Panc1 (cell line): ENCODE measurements at regions not wholly inside any gene's neighbourhood (a gene's known extent, or its start where the extent isn't known, plus 50 kb on each side); places are given as distances from the start of the nearest gene placed in this dataset.

Source experiments
- ATAC-seq: fragments of 200-7000 bp; cut with Tn5 transposase; 2 replicates; pipeline ENCODE4 v1.9.1; 2020; ENCODE audit warnings: mild to moderate bottlenecking, moderate library complexity
- BruUV-seq: library from RNA; stranded (reverse); fragments of 400-500 nt; replicated peaks from 2 replicates; lab custom pipeline; 2021; lab: Mats Ljungman, UMichigan
- CTCF ChIA-PET: fragments of 300-600 bp; sonication (Branson Sonifier 250); formaldehyde crosslinking; loops from one replicate; lab custom pipeline; 2022; ENCODE audit warnings: antibody characterized with exemption; lab: Charles Lee
- POLR2A ChIA-PET: fragments of 300-600 bp; sonication (Branson Sonifier 250); formaldehyde crosslinking; loops from one replicate; lab custom pipeline; 2022; ENCODE audit warnings: antibody characterized with exemption; lab: Charles Lee
- DNase-seq: peaks from one replicate; pipeline ENCODE4 v3.0.0-alpha.2; 2010; ENCODE audit warnings: low read depth, low spot score
- H3K27ac ChIP-seq: 2 replicates; pipeline ENCODE4 v1.5.1; 2011; ENCODE audit warnings: mild to moderate bottlenecking, low read length, inconsistent platforms
- H3K27me3 ChIP-seq: fragments of 200-500 bp; sonication (Bioruptor generic); 2 replicates; pipeline ENCODE4 v1.6.0; 2014; ENCODE audit warnings: low read length, inconsistent platforms; ENCODE audit not compliant: control insufficient read depth, insufficient read depth
- H3K36me3 ChIP-seq: fragments of 200-500 bp; sonication (Bioruptor generic); 2 replicates; pipeline ENCODE4 v1.5.1; 2014; ENCODE audit warnings: inconsistent platforms, mild to moderate bottlenecking, low read length, moderate library complexity; ENCODE audit not compliant: control insufficient read depth, insufficient read depth
- H3K4me1 ChIP-seq: 2 replicates; pipeline ENCODE4 v1.5.1; 2011; ENCODE audit warnings: inconsistent platforms, mild to moderate bottlenecking, low read length, moderate library complexity; ENCODE audit not compliant: control insufficient read depth, insufficient read depth
- H3K4me3 ChIP-seq, 2 experiments: 2 replicates each; pipeline ENCODE4 v1.5.1; 2011 to 2012; ENCODE audit warnings: low read depth in 2 of 2, low read length in 2 of 2, mild to moderate bottlenecking in 2 of 2, inconsistent platforms in 1 of 2, moderate library complexity in 1 of 2
- H3K9me3 ChIP-seq: fragments of 200-500 bp; sonication (Bioruptor generic); 2 replicates; pipeline ENCODE4 v1.5.1; 2014; ENCODE audit warnings: low read depth, mild to moderate bottlenecking, inconsistent platforms, low read length, moderate library complexity; ENCODE audit not compliant: control insufficient read depth, insufficient read depth
- CTCF ChIP-seq: fragments of 450-650 bp; IDR thresholded peaks from 2 replicates; pipeline ENCODE4 v1.5.1; 2017; ENCODE audit warnings: mild to moderate bottlenecking
- POLR2AphosphoS5 ChIP-seq: IDR thresholded peaks from 2 replicates; pipeline ENCODE4 v1.6.1; 2012; ENCODE audit warnings: mild to moderate bottlenecking, low read depth, low read length, moderate library complexity
- REST ChIP-seq, 2 experiments: IDR thresholded peaks; 2 replicates each; pipeline ENCODE4 v1.6.1; 2011 to 2012; ENCODE audit warnings: low read depth in 2 of 2, control low read depth in 1 of 2, low read length in 1 of 2, mild to moderate bottlenecking in 1 of 2, moderate library complexity in 1 of 2; ENCODE audit not compliant: insufficient read depth in 1 of 2
- SIN3A ChIP-seq: IDR thresholded peaks from 2 replicates; pipeline ENCODE4 v1.6.1; 2012; ENCODE audit warnings: low read depth, mild to moderate bottlenecking, low read length, moderate library complexity, borderline replicate concordance; ENCODE audit not compliant: insufficient read depth
- TCF7L2 ChIP-seq: IDR thresholded peaks from 2 replicates; pipeline ENCODE4 v1.6.1; 2011; ENCODE audit warnings: mild to moderate bottlenecking, low read depth, low read length, inconsistent platforms
- in situ Hi-C: cut with HindIII; loops from 2 replicates; pipeline ENCODE4 v1.10.0; 2016; ENCODE audit warnings: low sequenced_read_pairs, low pct_unique_long_range_greater_than_20kb
- intact Hi-C: fragments of 100-400 bp; cut with micrococcal nuclease; formaldehyde crosslinking; loops from one replicate; pipeline ENCODE4 v1.10.0; 2022; ENCODE audit not compliant: unreplicated experiment

DNA sequence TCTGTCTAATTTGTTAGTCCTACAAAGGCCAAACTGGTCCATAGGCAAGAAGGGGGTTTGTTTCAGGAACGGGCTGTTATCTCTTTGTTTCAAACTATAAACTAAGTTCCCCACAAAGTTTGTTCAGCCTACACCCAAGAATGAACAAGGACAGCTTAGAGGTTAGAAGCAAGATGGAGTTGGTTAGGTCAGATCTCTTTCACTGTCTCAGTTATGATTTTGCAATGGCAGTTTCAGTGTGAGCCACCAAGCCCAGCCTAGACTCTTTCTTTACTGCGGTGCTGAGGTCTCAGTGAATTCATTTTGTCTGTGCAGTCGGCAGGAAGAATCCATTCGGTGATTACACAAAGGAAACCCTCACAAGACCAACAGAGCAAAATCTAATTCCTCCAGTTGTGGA is 56.6 kb upstream of the ABCC4 start:
- DNase-seq = no peak
- no peak overlapping the region for H3K27ac ChIP-seq
- H3K36me3 ChIP-seq = no peaks in the 10 kb centered on the region
- H3K27me3 ChIP-seq = no peaks in the 10 kb centered on the region
- in situ Hi-C loops = no loop called here
- CTCF ChIA-PET = no interaction called here
- no peaks in the 10 kb centered on the region for H3K9me3 ChIP-seq
- intact Hi-C loops = no loop called here
- no peak for TF ChIP-seq CTCF
- TF ChIP-seq REST (IDR thresholded peaks at IDR 0.05; ENCODE audit: insufficient read depth in 1 of 2, low read depth in 2 of 2, low read length in 1 of 2) = no peak
- no peak for TF ChIP-seq TCF7L2
- no peak for TF ChIP-seq SIN3A
- TF ChIP-seq POLR2AphosphoS5 = no peak
- BruUV-seq = no TSS peak
- H3K4me1 ChIP-seq = 0 out of 2 replicates have a peak, but pooled peaks cover 4% of the 10 kb centered on the region
- no peak for ATAC-seq
- no peak overlapping the region for H3K4me3 ChIP-seq
- POLR2A ChIA-PET = no interaction called here

DNA sequence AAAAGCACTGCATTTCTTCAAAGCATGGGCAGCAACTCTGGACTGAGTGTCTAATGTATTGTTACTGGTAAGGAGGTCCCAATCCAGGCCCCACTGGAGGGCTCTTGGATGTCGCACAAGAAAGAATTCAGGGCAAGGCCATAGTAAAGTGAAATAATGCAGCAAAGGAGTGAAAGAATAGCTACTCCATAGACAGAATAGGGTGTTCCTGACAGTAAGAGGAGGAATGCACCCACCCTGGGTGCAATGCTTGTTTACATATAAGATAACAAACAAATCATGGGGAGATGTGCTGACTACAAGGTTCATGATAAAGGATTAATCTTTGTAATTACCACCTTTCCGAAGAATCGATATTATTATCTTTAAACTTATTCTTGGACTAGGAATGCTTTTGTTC is 58.8 kb upstream of the ABCC4 start:
- ChIA-PET POLR2A (no interaction called here), CTCF (interaction anchor here (0.5 kb wide), 1 partner anchor 151 kb away, joined by 11 read pairs; no protein-coding TSS in a partner anchor)
- no peak for DNase-seq

More for the DNA sequence above, 58.8 kb upstream of the ABCC4 start:
- Histone ChIP-seq H3K27ac (no peak overlapping the region), H3K36me3 (no peaks in the 10 kb centered on the region), H3K9me3 (no peaks in the 10 kb centered on the region; the same call in 1 of the 2 replicates), H3K4me3 (no peak overlapping the region), H3K4me1 (0 out of 2 replicates have a peak, but pooled peaks cover 4% of the 10 kb centered on the region), H3K27me3 (no peaks in the 10 kb centered on the region)
- no TSS peak for BruUV-seq
- intact Hi-C loops (no loop called here), in situ Hi-C loops (no loop called here)
- TF ChIP-seq CTCF = no peak
- TF ChIP-seq TCF7L2 = no peak
- TF ChIP-seq REST (IDR thresholded peaks at IDR 0.05; ENCODE audit: insufficient read depth in 1 of 2, low read depth in 2 of 2, low read length in 1 of 2) = no peak
- no peak for TF ChIP-seq SIN3A
- TF ChIP-seq POLR2AphosphoS5 = no peak
- peak; percentile 76 for ATAC-seq
